Activated T-helper 1 cell treated with Interleukin-2 at 50 U/mL for 16 hours (primary cell): ENCODE measurements at regions not wholly inside any gene's neighbourhood (a gene's known extent, or its start where the extent isn't known, plus 50 kb on each side); places are given as distances from the start of the nearest gene placed in this dataset.
"Not testable (repeated sequence)": the region's sequence is repeated elsewhere in the genome, so short reads cannot be mapped to it uniquely, and the experiment has no call there.

Experiments used
- DNase-seq: peaks from one replicate; pipeline ENCODE4 v3.0.0-alpha.2; 2020; ENCODE audit warnings: low read depth

GRCh38 chr10:128577958-128578750, 451.9 kb upstream of the MKI67 start:
- DNase-seq = no peak

- DNase-seq = no peak
These were observed 452.5 kb upstream of the MKI67 start for GRCh38 chr10:128578766-128579165.

GRCh38 chr10:128579280-128579865, 453.1 kb upstream of the MKI67 start:
- DNase-seq = no peak

GRCh38 chr10:128579901-128580300, 453.7 kb upstream of the MKI67 start:
- no peak for DNase-seq

- not testable (repeated sequence) for DNase-seq
These were observed 456.9 kb upstream of the MKI67 start for GRCh38 chr10:128583125-128583524.

GRCh38 chr10:128586599-128586998, 460.4 kb upstream of the MKI67 start:
- not testable (repeated sequence) for DNase-seq

GRCh38 chr10:128587689-128588088, 461.5 kb upstream of the MKI67 start:
- no peak for DNase-seq

- no peak for DNase-seq
These were observed 462.2 kb upstream of the MKI67 start for GRCh38 chr10:128588402-128588801.

GRCh38 chr10:128594688-128595087, 468.5 kb upstream of the MKI67 start:
- no peak for DNase-seq

- DNase-seq = no peak
These were observed 470.7 kb upstream of the MKI67 start for GRCh38 chr10:128596906-128597305.

GRCh38 chr10:128599030-128599429, 472.8 kb upstream of the MKI67 start:
- DNase-seq = no peak

- DNase-seq = no peak
These were observed 473.3 kb upstream of the MKI67 start for GRCh38 chr10:128599538-128599937.

GRCh38 chr10:128602183-128602582, 476.0 kb upstream of the MKI67 start:
- no peak for DNase-seq

GRCh38 chr10:128604025-128604424, 477.8 kb upstream of the MKI67 start:
- DNase-seq = no peak

- DNase-seq = no peak
These were observed 479.0 kb upstream of the MKI67 start for GRCh38 chr10:128605180-128605579.

- DNase-seq = no peak
These were observed 479.8 kb upstream of the MKI67 start for GRCh38 chr10:128606055-128606454.

GRCh38 chr10:128608791-128609190, 482.6 kb upstream of the MKI67 start:
- no peak for DNase-seq

- DNase-seq = no peak
These were observed 483.2 kb upstream of the MKI67 start for GRCh38 chr10:128609460-128609859.

- DNase-seq = no peak
These were observed 483.9 kb upstream of the MKI67 start for GRCh38 chr10:128610113-128610512.

GRCh38 chr10:128612195-128612594, 486.0 kb upstream of the MKI67 start:
- DNase-seq = no peak

- DNase-seq = no peak
These were observed 486.4 kb upstream of the MKI67 start for GRCh38 chr10:128612631-128613030.

GRCh38 chr10:128614016-128614605, 487.9 kb upstream of the MKI67 start:
- DNase-seq = no peak

- DNase-seq = no peak
These were observed 488.8 kb upstream of the MKI67 start for GRCh38 chr10:128614802-128615553.
